HG03159 (cell line): ENCODE measurements at regions not wholly inside any gene's neighbourhood (a gene's known extent, or its start where the extent isn't known, plus 50 kb on each side); places are given as distances from the start of the nearest gene placed in this dataset.

Experiments
- ATAC-seq: cut with Tn5 transposase; IDR thresholded peaks from one replicate; pipeline ENCODE4 v1.9.1; 2021; ENCODE audit warnings: mild to moderate bottlenecking, moderate library complexity; ENCODE audit not compliant: unreplicated experiment

- no peak for ATAC-seq
Measured at GRCh38 chr10:20963056-20963455, 65.9 kb upstream of the NEBL start.

- no peak for ATAC-seq
Measured at GRCh38 chr10:20962165-20962564, 65.1 kb upstream of the NEBL start.

GRCh38 chr10:20959242-20959641 is 62.1 kb upstream of the NEBL start:
- no peak for ATAC-seq

GRCh38 chr10:20958764-20959163 is 61.7 kb upstream of the NEBL start:
- ATAC-seq: no peak

- ATAC-seq: no peak
Measured at GRCh38 chr10:20958225-20958624, 61.1 kb upstream of the NEBL start.

GRCh38 chr10:20957744-20958143 is 60.6 kb upstream of the NEBL start:
- ATAC-seq: no peak

GRCh38 chr10:20956843-20957242 is 59.7 kb upstream of the NEBL start:
- no peak for ATAC-seq

- ATAC-seq: no peak
Measured at GRCh38 chr10:20955355-20955893, 58.3 kb upstream of the NEBL start.

- ATAC-seq: no peak
Measured at GRCh38 chr10:20954519-20954918, 57.4 kb upstream of the NEBL start.

GRCh38 chr10:20953120-20953519 is 56.0 kb upstream of the NEBL start:
- ATAC-seq: no peak

GRCh38 chr10:20949967-20950366 is 52.9 kb upstream of the NEBL start:
- no peak for ATAC-seq

GRCh38 chr10:20948686-20949327 is 51.7 kb upstream of the NEBL start:
- ATAC-seq: peak; percentile 76
